HepG2 (cell line): ENCODE measurements at regions not wholly inside any gene's neighbourhood (a gene's known extent, or its start where the extent isn't known, plus 50 kb on each side); places are given as distances from the start of the nearest gene placed in this dataset.

Experiments used
- ATAC-seq: fragments of 200-7000 bp; cut with Tn5 transposase; 3 replicates; pipeline ENCODE4 v1.9.1; 2020; ENCODE audit warnings: mild to moderate bottlenecking, moderate library complexity
- BruUV-seq: library from RNA; stranded (reverse); fragments of 400-500 nt; replicated peaks from 2 replicates; lab custom pipeline; 2021; lab: Mats Ljungman, UMichigan
- CTCF ChIA-PET: fragments of 300-600 bp; formaldehyde crosslinking; extraction: SDS; loops from one replicate; lab custom pipeline; 2021; ENCODE audit warnings: low total read pairs, inconsistent platforms, low intra/inter-chr PET ratio; lab: Yijun Ruan, JAX
- POLR2A ChIA-PET: fragments of 350-600 bp; sonication (Branson Sonifier 250); formaldehyde crosslinking; loops from one replicate; lab custom pipeline; 2020; ENCODE audit warnings: antibody characterized with exemption, inconsistent platforms; lab: Yijun Ruan, JAX
- DNase-seq: peaks from one replicate; pipeline ENCODE4 v3.0.0-alpha.2; 2015; ENCODE audit warnings: low spot score
- FAIRE-seq: peaks from 3 replicates; lab custom pipeline; 2011; peaks lifted over from hg19 to GRCh38; lab: Jason Lieb, UNC
- H2AFZ ChIP-seq: one replicate; pipeline ENCODE4 v1.6.1; 2011; ENCODE audit warnings: low read length, inconsistent platforms
- H3K27ac ChIP-seq: fragments of 300-600 bp; 3 replicates; pipeline ENCODE4 v1.8.0; 2011; ENCODE audit warnings: mixed run types, mild to moderate bottlenecking, mixed read lengths, low read length, inconsistent platforms; ENCODE audit not compliant: insufficient read depth; ENCODE audit errors: extremely low read length
- H3K27me3 ChIP-seq, 2 experiments: fragments of 200-600 bp in 1 of 2; 2 replicates in 1 of 2; 3 replicates in 1 of 2; pipeline versions ENCODE4 v1.6.0 to v1.8.0; 2011; ENCODE audit warnings: low read length in 2 of 2, mild to moderate bottlenecking in 2 of 2, moderate library complexity in 2 of 2, inconsistent platforms in 1 of 2; ENCODE audit not compliant: insufficient read depth in 2 of 2, control insufficient read depth in 1 of 2
- H3K36me3 ChIP-seq, 2 experiments: fragments of 200-600 bp in 1 of 2; replicated peaks in 1 of 2; 2 replicates in 1 of 2; 3 replicates in 1 of 2; pipeline versions ENCODE4 v1.5.1 to v1.8.0; 2011; ENCODE audit warnings: low read length in 2 of 2, inconsistent platforms in 1 of 2; ENCODE audit not compliant: insufficient read depth in 2 of 2, control insufficient read depth in 1 of 2
- H3K4me1 ChIP-seq: 2 replicates; pipeline ENCODE4 v1.5.1; 2012; ENCODE audit warnings: low read length, inconsistent platforms; ENCODE audit not compliant: insufficient read depth
- H3K4me2 ChIP-seq: 2 replicates; pipeline ENCODE4 v1.6.0; 2011; ENCODE audit warnings: low read depth, low read length, inconsistent platforms
- H3K4me3 ChIP-seq, 3 experiments: fragments of 200-600 bp in 1 of 3; sonication (generic), shearing (Covaris generic) in 1 of 3; replicated peaks in 1 of 3; 2 replicates each; pipeline ENCODE4 v1.5.1; 2011 to 2016; ENCODE audit warnings: low read length in 3 of 3, inconsistent platforms in 2 of 3, low read depth in 2 of 3, mild to moderate bottlenecking in 2 of 3, control low read depth in 1 of 3, mixed read lengths in 1 of 3; ENCODE audit not compliant: insufficient read depth in 1 of 3
- H3K79me2 ChIP-seq: one replicate; pipeline ENCODE4 v1.6.1; 2011; ENCODE audit warnings: low read length, inconsistent platforms; ENCODE audit not compliant: insufficient read depth
- H3K9ac ChIP-seq: 2 replicates; pipeline ENCODE4 v1.6.0; 2011; ENCODE audit warnings: mild to moderate bottlenecking, low read depth, low read length, inconsistent platforms; ENCODE audit not compliant: insufficient read depth
- H3K9me3 ChIP-seq: 2 replicates; pipeline ENCODE4 v1.5.1; 2012; ENCODE audit warnings: mild to moderate bottlenecking, low read length
- H4K20me1 ChIP-seq: 2 replicates; pipeline ENCODE4 v1.6.0; 2011; ENCODE audit warnings: inconsistent platforms, mild to moderate bottlenecking, low read length, moderate library complexity; ENCODE audit not compliant: insufficient read depth
- ELF4 ChIP-seq: sonication (generic); formaldehyde crosslinking; IDR thresholded peaks from 2 replicates; pipeline ENCODE4 v1.5.0; 2020; ENCODE audit warnings: missing genetic modification reagents, mild to moderate bottlenecking, moderate library complexity, borderline replicate concordance
- ESRRA ChIP-seq: sonication (generic); formaldehyde crosslinking; IDR thresholded peaks from 2 replicates; pipeline ENCODE4 v1.5.1; 2020; ENCODE audit warnings: mild to moderate bottlenecking, low read depth, missing genetic modification reagents
- GFI1 ChIP-seq: sonication (generic); formaldehyde crosslinking; IDR thresholded peaks from 2 replicates; pipeline ENCODE4 v1.5.0; 2020; ENCODE audit warnings: missing genetic modification reagents, mild to moderate bottlenecking, borderline replicate concordance
- KLF15 ChIP-seq: sonication (generic); formaldehyde crosslinking; IDR thresholded peaks from 2 replicates; pipeline ENCODE4 v1.8.1; 2023; ENCODE audit warnings: borderline replicate concordance, mild to moderate bottlenecking, inconsistent platforms, missing genetic modification reagents, mixed read lengths
- MXD1 ChIP-seq: sonication (generic); formaldehyde crosslinking; IDR thresholded peaks from 2 replicates; pipeline ENCODE4 v1.4.0; 2020; ENCODE audit warnings: mild to moderate bottlenecking, missing genetic modification reagents
- TGIF2 ChIP-seq: IDR thresholded peaks from 2 replicates; pipeline ENCODE4 v1.6.1; 2016; ENCODE audit warnings: control low read depth, missing compliant biosample characterization
- ZEB1 ChIP-seq: IDR thresholded peaks from 2 replicates; pipeline ENCODE4 v1.6.1; 2012; ENCODE audit warnings: mild to moderate bottlenecking, low read depth, inconsistent platforms; ENCODE audit not compliant: insufficient replicate concordance
- ZNF576 ChIP-seq: sonication (generic); formaldehyde crosslinking; IDR thresholded peaks from 2 replicates; pipeline ENCODE4 v1.4.0; 2020; ENCODE audit warnings: mild to moderate bottlenecking, missing genetic modification reagents
- ZNF577 ChIP-seq: sonication (generic); formaldehyde crosslinking; IDR thresholded peaks from 2 replicates; pipeline ENCODE4 v1.4.0; 2020; ENCODE audit warnings: mild to moderate bottlenecking, low read depth, missing genetic modification reagents, borderline replicate concordance
- ZNF800 ChIP-seq: sonication (generic); formaldehyde crosslinking; IDR thresholded peaks from 2 replicates; pipeline ENCODE4 v1.4.0; 2020; ENCODE audit warnings: missing genetic modification reagents
- WGBS: methylation state at CpG from one replicate; pipeline ENCODE4 v1.1.6; 2017; ENCODE audit warnings: low lambda C conversion rate; 5-methylcytosine and 5-hydroxymethylcytosine counted together
- in situ Hi-C: cut with HindIII; loops from 2 replicates; pipeline ENCODE4 v1.10.0; 2017; ENCODE audit warnings: low pct_unique_long_range_greater_than_20kb; ENCODE audit not compliant: extremely low pct_ligation_motif_present
- intact Hi-C: fragments of 100-400 bp; cut with micrococcal nuclease; formaldehyde crosslinking; loops from one replicate; pipeline ENCODE4 v1.10.0; 2022; ENCODE audit not compliant: unreplicated experiment

- TF ChIP-seq GFI1 (no peak), TGIF2 (CRISPR knock-in tag) (no peak), ZNF800 (CRISPR knock-in tag) (no peak), ESRRA (CRISPR knock-in tag) (no peak), MXD1 (CRISPR knock-in tag) (no peak), ELF4 (no peak), KLF15 (CRISPR knock-in tag) (no peak), ZNF577 (CRISPR knock-in tag) (no peak), ZEB1 (no peak), ZNF576 (CRISPR knock-in tag) (no peak)
- TF ChIP-seq, all 625 proteins: peak for 0
- CTCF ChIA-PET: no interaction called here
- no peak for FAIRE-seq
- no peaks in the 10 kb centered on the region for H3K4me1 ChIP-seq
- peaks cover 3 to 79% of the 10 kb centered on the region in 2 experiments; a peak in 4 of 5 replicates for H3K27me3 ChIP-seq
- H4K20me1 ChIP-seq: no peaks in the 10 kb centered on the region; the same call in 1 of the 2 replicates
- no peak overlapping the region for H3K9ac ChIP-seq
- no peak overlapping the region for H2AFZ ChIP-seq
- no peak overlapping the region for H3K4me3 ChIP-seq
- intact Hi-C loops: no loop called here
- no peaks in the 10 kb centered on the region for H3K79me2 ChIP-seq
- no peak for ATAC-seq
- BruUV-seq: no TSS peak
- H3K27ac ChIP-seq: no peak overlapping the region
- H3K9me3 ChIP-seq: no peaks in the 10 kb centered on the region
- no peaks in the 10 kb centered on the region for H3K36me3 ChIP-seq
- WGBS: 16% methylated on average over 8 of the region's 8 CpGs
- POLR2A ChIA-PET: no interaction called here
- no peak overlapping the region for H3K4me2 ChIP-seq
- DNase-seq: no peak
- in situ Hi-C loops: no loop called here
These were observed 136.4 kb upstream of the KCNG1 start for GRCh38 chr20:51159303-51159702.
